GM18858 (cell line): ENCODE measurements at regions not wholly inside any gene's neighbourhood (a gene's known extent, or its start where the extent isn't known, plus 50 kb on each side); places are given as distances from the start of the nearest gene placed in this dataset.
"Not testable (repeated sequence)": the region's sequence is repeated elsewhere in the genome, so short reads cannot be mapped to it uniquely, and the experiment has no call there.

Experiments
- ATAC-seq: cut with Tn5 transposase; IDR thresholded peaks from one replicate; pipeline ENCODE4 v1.9.1; 2021; ENCODE audit not compliant: unreplicated experiment

DNA sequence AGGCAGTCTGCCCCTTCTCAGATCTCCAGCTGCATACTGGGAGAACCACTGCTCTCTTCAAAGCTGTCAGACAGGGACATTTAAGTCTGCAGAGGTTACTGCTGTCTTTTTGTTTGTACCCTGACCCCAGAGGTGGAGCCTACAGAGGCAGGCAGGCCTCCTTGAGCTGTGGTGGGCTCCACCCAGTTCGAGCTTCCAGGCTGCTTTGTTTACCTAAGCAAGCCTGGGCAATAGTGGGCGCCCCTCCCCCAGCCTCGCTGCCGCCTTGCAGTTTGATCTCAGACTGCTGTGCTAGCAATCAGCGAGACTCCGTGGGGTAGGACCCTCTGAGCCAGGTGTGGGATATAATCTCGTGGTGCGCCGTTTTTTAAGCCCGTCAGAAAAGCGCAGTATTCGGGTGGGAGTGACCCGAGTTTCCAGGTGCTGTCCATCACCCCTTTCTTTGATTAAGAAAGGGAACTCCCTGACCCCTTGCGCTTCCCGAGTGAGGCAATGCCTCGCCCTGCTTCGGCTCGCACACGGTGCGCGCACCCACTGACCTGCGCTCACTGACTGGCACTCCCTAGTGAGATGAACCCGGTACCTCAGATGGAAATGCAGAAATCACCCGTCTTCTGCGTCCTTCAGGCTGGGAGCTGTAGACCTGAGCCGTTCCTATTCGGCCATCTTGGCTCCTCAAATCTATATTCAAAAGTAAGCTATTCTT is 224.4 kb downstream of the ZNF326 start:
- ATAC-seq: not testable (repeated sequence)

DNA sequence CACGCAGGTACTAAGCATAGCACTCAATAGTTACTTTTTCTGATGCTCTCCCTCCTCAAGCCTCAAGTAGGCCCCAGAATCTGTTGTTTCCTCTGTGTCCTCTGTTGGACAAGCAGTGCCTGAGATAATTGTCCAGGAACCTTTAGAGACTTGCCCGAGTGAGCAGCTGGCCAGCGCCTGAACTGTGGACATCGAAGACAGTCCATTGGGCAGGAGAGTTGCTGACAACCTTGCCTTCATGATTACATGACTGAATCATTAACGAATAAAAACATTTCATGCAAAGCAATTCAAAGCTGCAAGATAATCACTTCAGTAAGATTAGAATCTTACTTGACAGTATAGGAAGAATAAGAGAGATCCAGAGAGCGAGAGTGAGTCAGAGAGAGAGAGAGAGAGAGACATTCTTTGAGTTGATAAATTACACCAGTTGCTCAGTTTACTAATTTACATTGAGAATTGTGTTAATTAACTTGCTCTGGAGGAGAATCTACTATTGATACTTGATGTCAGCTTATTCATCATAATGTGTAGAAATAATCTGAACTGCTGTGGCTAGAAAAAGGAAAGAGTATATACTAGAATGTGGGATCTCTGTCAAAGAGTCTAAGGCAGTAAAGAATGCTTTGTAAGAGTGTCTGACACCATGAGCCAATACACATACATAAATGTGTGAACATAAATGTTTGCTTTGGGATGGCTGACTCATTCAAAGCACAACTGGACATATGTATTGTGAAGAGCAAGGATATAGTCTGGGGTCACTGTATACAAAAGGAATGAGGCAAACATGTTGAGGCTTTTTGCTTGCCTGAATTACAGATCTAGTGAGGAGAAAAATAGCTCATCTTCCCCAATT is 216.0 kb downstream of the ZNF326 start:
- ATAC-seq: no peak

DNA sequence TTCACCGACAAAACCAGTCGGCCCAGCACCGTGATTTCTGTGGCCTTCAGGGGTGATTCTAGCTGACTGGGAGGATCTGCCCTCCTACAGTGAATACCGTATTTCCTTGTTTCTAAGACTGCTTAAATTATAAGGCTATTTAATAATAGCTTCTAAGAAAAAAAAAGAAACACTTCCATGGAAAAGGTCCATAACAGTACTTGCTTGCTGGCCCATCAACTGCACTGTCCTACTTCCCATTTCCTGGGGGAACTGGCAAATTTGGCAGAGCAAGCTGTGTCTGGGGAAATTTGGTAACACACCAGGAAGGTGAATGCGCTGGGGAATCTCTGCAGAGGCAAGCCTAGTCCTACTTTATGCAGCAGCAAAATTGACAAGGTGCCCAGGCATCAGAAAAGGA is 214.0 kb downstream of the ZNF326 start:
- no peak for ATAC-seq

DNA sequence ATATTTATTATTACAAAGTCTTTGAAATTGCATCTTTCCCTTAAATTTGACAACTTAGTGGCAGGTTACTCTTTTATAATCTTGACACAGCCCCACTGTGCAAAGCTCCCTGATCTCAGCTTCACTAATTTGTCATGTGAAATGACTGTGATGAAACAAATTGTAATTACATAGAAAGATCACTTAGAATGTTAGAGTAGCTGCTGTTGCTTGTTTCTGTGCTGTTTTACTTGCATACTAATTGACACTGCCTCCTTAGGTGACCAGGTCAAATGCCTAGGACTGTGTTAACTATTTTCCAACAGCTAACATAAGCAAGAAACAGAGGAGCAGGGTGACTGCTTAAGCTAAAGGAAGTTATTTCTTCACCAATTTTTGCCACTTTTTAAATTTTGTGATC is 211.3 kb downstream of the ZNF326 start:
- ATAC-seq: no peak

DNA sequence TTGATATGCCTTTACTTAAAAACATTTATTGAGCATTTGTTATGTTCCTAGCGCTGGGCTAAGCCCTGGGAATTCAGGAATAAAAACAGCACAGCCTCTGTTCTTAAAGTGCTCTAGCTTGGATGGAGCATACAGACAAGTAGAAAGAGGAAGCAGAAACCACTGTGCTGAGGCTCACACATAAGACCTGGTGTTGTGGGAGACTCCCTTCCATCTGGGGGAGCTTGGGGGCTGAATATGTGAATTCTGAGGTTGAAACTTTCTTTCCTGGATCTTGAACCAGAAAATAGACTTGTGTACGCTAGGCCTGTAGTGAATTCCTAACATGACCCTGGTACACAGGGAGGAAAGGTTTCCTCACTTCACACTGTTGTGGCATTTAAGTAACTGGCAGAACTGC is 209.9 kb downstream of the ZNF326 start:
- no peak for ATAC-seq

DNA sequence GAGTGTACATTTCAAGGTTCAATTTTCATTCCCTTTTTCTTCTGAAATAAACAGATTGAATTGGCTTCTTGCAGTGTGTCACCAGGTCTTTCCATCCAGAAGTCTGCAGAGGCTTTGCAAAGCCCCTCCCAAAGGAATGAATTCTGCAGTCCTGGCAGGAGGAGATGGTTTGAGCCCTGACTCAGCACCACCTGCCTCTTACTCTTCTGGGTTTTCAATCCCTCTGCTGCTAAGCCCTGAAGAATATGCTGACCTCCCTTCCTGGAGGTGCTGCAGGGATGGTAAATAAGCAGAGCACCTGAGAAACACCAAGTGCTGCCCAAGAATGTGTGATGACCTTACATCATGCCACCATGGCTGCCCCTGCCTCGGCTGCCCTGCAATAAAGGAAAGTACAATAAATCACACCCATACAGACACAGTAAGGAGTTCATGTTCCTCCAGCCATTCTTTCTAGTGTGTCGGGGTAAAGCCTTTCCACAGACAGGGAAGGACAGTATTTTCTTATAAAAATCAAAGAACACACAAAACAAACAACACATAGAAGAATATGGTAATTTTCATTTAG is 209.2 kb downstream of the ZNF326 start:
- no peak for ATAC-seq

DNA sequence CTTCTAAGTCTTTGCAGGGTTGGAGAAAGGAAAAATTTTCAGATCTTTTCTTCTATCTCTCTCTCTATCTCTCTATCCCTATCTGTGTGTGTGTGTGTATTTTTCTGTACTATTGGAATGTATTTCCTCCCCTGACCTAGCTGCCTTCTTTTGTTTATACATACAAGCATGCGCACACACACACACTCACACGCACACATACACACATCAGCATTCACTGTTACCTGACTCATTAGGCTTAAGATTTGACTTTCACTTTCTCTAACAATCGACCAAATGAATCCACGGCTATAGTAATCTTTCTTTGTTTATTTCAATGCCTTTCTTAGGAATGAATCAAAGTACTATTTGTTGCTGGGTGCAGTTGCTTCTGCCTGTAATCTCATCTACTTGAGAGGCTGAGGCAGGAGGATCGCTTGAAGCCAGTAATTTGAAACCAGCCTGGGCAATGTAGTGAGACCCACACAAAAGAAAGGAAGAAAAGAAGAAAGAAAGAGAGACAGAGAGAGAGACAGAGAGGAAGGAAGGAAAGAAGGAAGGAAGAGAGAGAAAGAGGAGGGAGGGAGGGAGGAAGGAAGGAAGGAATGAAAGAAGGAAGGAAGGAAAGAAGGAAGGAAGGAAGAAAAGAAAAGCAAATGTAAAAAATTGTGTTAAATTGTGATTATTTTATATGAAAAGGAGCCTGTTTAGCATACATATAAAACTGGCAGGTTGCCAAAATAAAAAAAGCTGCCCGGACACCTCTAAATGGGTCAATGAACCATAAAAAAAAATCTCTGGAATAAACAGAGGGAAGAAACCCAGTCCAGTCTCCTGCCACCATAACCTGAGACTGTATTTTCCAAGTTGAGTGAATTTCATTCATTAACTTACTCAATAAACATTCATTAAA is 206.8 kb downstream of the ZNF326 start:
- no peak for ATAC-seq

DNA sequence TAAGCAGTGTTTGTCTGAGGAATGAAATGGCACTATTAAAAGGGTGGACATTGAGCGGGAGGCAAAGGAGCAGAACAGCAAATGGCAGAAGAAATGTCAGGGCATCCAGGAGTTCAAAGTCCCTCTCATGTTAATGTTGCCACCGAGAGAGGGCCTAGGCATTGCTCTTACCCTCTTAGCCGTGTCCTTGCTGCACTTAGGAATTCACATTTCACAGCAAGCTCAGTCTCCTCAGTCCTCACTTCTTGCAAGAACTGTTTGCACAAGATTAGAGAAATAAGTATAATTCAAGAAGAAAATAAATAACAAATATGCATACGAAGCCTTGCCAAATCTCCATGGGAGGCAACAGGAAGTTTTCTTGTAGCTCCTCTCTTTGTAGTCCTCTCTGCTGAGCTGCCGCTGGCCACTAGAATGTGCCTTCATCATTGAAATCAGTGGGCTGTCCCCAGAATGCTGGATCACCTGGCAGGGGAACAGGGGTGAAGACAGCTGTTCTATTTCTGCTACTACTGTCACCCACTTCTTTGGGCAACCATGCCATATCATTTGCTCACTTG is 205.8 kb downstream of the ZNF326 start:
- no peak for ATAC-seq

DNA sequence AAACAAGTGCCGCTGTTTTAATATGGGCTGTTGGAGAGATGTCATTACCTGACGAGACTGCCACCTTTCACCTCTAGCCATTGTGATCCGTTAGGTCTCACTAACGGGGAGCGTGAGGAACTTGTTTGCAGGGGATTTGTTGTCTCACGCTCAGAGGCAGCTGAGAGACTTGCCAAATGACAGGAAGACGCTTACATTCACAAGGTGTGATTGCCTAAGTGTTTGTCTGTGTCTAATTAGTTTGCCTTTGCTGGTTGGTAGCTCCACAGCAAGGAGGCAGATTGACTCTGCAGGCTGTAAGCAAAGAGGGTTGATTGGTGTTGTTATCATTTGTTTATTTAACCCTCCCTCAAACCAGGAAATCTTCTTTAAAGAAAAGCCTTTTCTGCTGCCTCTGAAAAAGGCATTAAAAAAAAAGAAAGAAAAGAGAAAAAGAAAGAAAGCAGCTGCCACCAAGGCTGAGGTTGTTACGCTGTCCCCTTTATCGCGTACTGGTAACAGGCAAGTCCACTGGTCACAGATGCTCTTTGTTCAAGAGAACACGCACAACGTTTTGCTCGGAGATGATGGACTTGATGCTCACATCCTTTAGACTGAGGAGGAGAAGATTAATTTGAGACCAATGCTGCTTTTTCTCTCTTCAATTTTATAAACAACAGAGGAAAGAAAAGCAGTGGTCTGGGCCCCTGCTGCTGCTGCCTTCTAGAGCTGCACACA is 203.9 kb downstream of the ZNF326 start:
- ATAC-seq: no peak

DNA sequence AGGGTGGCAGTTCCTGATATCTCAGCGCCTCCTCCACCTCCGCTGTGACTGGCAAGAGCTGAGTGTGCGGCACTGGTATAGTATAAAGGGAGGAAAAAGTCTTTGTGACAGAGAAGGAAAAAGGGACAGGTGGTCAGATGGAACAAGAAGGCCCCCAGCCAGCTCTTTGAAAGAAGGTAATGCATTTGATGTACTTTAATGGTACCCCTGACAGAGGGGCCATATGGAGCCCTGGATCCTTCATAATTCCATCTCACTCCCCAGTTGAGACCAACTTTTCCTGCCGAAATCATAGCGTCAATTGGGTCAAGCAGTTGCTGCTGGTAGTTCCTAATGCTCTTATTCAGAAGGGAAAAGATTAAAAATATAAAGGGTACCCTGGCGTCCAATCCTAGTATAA is 198.2 kb downstream of the ZNF326 start:
- no peak for ATAC-seq

DNA sequence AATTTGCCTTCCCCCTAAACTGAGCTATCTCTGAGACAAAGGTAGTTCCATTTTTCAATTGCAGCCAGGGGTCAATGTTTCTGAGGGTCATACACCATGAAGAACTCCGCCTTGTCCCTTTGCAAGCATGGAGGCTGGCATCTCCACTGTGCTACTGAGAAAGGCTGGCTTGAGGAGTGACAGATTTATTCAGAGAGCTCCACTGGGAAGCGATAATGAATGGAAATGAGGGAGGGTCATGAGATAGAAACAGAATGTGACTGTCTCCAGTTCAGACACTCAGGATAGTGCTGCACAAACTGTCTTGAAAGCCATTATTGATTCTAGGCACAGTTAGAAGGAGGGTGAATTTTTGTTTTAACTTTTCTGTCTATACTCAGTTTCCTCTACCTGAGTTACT is 197.5 kb downstream of the ZNF326 start:
- no peak for ATAC-seq

DNA sequence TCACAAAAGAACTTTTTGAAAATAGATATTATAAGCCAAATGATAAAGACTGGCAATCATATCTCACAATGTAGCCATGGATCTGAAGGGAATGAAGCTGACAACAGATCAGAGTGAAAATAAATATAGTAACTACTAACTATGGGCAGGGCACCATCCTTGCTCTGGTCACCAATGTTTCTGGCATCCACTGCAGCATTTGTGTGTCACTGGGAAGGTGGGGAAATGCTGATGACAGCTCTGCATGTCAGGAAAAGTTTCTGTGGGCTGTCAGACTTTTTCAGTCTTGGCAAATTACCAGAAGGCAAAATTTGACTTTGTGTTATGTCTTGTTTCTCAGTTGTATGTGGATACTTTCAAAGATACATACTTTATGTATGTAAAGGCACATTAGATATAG is 195.6 kb downstream of the ZNF326 start:
- ATAC-seq: no peak

DNA sequence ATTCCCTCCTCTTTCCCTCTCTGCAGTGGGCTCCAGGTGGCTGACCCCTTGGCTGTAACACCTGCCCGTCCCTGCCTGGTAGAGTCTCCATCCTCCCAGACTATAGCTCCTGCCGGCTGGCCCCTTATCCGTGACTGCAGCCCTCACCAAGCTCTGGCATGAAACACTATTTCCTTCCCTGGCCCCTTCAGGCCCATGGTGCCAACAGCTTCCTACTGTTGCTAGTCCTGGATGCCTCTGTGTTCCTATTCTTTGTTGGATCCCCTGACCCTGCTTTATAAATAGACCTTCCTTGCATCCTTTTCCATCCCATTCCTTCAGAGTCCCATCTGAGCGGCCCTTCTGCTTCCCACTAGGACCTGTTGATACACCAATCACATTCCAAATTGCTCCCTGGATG is 195.0 kb downstream of the ZNF326 start:
- no peak for ATAC-seq

DNA sequence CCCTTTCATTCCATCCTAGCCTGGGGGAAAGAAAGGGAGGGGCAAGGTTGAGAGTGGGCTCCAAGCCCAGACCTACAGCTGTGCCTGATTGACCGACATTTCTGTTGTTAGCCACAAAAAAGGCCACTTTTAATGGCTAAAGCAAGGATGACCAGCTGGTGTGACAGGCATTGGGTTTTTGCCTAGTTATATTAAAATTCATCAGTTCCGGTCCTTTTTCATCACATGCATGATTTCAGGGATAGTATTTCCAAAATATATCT is 192.3 kb downstream of the ZNF326 start:
- no peak for ATAC-seq

DNA sequence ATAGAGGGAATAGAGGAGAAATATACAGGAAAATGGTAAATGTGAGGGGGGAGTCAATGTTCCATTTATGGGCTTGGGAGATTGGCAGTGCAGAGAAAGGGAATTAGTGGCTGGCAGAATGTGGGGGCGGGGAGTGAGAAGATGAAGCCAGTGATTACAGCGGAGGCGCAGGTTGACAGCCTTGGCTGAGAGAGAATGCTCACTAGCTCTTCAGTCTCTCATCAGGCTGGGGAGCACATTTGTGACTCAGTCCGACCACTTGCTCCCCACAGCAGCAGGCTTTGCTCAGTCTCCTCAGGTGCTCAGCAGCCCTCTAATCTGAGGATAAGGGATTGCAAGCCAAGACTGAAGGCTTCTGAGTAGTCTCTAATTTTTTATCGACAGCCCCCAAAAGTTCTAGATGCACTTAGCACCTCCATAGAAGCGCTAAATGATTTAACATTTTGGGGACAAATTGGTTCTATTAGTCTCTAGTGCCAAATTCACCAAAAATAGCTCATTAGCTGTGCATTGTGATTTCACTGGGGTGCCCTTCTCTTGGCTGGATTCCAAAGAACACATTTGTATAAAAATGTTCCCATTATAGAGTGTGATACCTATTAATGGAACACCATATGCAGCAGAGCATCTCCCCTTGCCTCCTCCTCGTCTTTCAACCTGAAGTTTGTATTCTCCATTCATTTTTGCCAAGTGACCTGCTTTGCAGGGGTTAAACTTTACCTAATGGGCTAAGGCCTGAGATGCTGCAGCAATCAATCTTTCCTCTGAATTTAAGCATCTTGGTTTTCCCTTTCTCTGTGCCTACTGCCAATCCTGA is 191.8 kb downstream of the ZNF326 start:
- ATAC-seq: no peak

DNA sequence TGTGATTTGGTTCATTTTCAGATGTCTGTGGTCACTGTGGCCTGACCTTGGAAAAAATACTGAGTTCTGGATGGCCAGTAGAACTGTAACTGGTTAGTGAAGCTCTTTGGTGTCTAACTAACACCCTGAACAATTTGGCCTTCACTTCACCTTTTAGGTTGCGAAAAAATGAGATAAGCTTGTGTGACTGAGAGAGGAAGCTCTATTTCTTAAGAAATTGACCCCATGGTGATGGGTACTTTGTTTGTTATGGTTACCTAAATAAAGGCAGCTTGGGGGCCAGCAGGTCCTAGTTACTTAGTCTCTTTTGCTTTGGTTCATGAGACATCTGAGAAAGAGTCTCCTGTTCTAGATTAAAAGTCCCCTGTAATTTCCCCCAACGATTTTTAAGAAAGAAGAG is 181.6 kb downstream of the ZNF326 start:
- no peak for ATAC-seq

DNA sequence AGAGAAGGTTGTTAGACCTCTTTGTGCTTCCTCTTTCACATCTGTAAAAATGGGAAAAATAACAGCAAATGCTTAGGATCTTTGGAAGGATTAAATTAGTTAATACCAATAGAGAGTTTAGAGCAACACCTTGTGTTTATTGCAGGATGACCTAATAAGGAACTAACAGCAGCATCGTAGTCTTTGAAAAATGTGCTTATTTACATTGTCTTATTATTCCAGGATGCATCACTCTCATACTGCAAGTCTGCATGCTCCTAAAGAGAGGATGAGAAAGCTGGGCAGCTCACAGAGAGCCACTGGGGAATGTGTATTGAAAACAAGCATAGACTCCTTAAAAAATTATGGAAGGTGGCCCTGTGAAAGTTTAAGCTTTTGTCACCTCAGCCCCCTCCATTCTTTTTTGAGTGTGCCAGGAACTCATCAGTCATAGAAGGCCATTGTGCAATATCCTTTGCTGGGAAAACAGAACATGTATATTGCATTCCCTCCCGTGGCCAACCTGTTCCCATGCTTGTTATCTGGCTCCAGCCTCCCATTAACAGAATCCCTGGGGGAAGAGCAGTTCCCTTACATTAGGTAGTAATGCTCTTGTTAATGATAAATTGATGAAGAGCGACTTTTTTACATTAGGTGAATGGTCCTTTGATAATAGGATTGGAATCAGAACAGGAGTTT is 180.7 kb downstream of the ZNF326 start:
- ATAC-seq: no peak

DNA sequence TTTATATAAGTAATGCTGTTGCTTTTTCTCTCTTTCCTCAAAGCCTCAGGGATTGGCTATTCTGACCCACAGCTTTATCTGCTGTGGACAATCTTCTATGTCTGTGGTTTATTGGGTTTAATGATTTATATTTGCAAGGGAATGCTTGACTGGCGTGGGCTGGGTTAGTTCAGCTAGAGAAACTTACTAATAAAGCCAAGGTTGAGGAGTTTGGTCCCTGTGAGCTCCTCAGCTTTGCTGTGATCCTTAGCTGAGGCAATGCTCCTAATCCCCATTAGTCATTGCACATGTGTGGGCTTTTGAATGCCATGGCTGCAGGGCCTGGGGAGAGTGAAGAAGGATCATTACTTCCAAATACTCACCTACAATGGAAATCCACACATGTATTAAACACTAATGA is 179.3 kb downstream of the ZNF326 start:
- ATAC-seq: no peak

DNA sequence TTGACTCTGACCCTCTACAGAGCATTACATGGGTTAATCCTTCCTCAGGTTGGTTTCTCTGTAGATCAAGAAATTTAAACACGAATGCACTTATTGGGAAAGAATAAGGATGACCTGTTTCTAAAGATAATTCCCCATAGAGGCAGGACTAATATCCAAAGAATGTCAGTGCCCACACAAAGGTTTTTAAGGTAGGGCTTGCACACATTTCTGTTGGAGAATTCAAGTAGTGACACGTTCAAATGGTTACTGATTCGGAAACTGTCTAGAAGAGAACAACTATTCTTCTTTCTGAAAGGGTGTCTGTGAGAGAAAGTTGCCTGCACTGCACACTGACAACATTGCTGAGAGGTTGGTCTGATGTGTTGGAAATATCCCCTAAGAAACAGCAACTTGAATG is 167.3 kb downstream of the ZNF326 start:
- no peak for ATAC-seq
